NT2/D1 (cell line): ENCODE measurements at regions not wholly inside any gene's neighbourhood (a gene's known extent, or its start where the extent isn't known, plus 50 kb on each side); places are given as distances from the start of the nearest gene placed in this dataset.

Experiments used
- DNase-seq: peaks from one replicate; pipeline ENCODE4 v3.0.0-alpha.2; 2011; ENCODE audit warnings: low read depth, low spot score
- H3K27me3 ChIP-seq: 2 replicates; pipeline ENCODE4 v1.6.0; 2011; ENCODE audit warnings: mild to moderate bottlenecking; ENCODE audit not compliant: insufficient read length, insufficient read depth
- H3K36me3 ChIP-seq: 2 replicates; pipeline ENCODE4 v1.6.1; 2011; ENCODE audit warnings: mild to moderate bottlenecking, low read length, mixed read lengths; ENCODE audit not compliant: insufficient read depth, insufficient read length
- H3K4me1 ChIP-seq: 2 replicates; pipeline ENCODE4 v1.5.1; 2011; ENCODE audit not compliant: insufficient read depth, insufficient read length
- H3K4me3 ChIP-seq: 2 replicates; pipeline ENCODE4 v1.5.1; 2011; ENCODE audit warnings: low read depth; ENCODE audit not compliant: insufficient read length
- H3K9ac ChIP-seq: 2 replicates; pipeline ENCODE4 v1.6.0; 2011; ENCODE audit warnings: low read depth; ENCODE audit not compliant: insufficient read length
- H3K9me3 ChIP-seq: 2 replicates; pipeline ENCODE4 v1.5.1; 2011; ENCODE audit warnings: mild to moderate bottlenecking, low read length; ENCODE audit not compliant: insufficient read depth
- SUZ12 ChIP-seq: IDR thresholded peaks from 2 replicates; pipeline ENCODE4 v1.6.1; 2011; ENCODE audit not compliant: insufficient read length, insufficient read depth; ENCODE audit errors: extremely low read depth
- YY1 ChIP-seq: IDR thresholded peaks from 2 replicates; pipeline ENCODE4 v1.6.1; 2011; ENCODE audit not compliant: insufficient read length, insufficient read depth
- ZNF274 ChIP-seq: IDR thresholded peaks from 2 replicates; pipeline ENCODE4 v1.6.1; 2011; ENCODE audit warnings: mild to moderate bottlenecking, low read depth, low read length

DNA sequence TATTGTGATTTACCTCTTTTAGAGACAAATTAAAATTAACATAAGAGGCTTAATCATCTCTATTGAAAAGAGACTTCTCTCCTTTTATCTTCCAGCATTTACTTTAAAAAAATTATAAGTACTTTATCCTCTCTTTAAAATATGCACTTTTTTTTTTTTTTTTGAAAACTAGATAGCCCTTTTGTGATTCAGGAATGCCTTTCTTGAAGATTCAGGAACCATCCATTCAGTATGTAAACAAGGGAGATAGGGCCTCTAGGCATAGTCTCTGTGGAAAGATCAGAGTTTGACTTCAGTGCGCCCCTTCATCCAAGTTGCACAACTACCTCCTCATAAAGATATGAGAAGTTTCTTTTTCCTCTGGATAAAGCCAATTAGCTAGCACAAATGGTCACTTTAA is 1163.7 kb downstream of the SI start:
- Histone ChIP-seq H3K9ac (no peak overlapping the region), H3K36me3 (no peaks in the 10 kb centered on the region), H3K27me3 (no peaks in the 10 kb centered on the region), H3K9me3 (peaks cover 18% of the 10 kb centered on the region; the same call in 1 of the 2 replicates), H3K4me1 (no peaks in the 10 kb centered on the region), H3K4me3 (no peak overlapping the region)
- TF ChIP-seq YY1 (no peak), ZNF274 (no peak), SUZ12 (no peak)
- peak; percentile 13 for DNase-seq

DNA sequence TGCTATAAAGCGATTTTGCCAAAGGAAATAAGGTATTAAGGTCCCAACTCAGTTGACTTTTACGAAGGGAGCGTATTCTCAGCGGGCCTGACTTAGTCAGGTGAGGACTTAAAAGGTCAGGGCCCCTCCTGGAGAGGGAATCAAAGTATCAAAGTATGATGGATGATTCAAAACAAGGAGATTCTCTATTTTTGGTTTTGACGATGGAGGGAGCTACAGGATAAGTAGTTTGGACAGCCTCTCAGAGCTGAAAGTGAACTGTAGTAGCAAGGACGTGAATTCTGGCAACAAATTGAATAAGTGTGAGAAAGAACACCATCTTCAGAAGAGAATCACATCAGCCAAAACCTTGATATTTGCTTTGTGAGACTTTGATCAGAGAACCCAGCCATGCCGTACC is 1186.5 kb downstream of the SI start:
- Histone ChIP-seq H3K4me1 (no peaks in the 10 kb centered on the region), H3K36me3 (no peaks in the 10 kb centered on the region), H3K4me3 (no peak overlapping the region), H3K27me3 (no peaks in the 10 kb centered on the region), H3K9me3 (no peaks in the 10 kb centered on the region), H3K9ac (no peak overlapping the region)
- no peak for DNase-seq
- TF ChIP-seq ZNF274 (no peak), YY1 (no peak), SUZ12 (no peak)

DNA sequence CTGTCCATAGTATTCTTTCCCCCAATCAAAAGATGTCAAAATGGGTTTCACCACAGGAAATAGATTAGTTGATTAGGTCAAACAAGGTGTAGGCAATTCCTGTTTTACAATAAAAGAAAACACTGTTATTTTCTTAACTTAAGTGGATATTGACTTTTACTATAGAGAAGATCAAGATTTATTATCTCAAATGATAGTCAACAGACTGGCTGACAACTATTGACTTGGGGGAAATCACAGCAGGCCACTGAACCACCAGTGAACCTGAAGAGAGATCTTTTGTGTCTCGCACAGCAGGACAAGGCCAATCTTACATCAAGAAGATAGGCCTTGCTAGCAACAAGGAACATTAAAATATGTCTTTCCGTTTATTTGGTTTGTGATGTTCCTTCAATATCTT is 1187.6 kb downstream of the SI start:
- no peaks in the 10 kb centered on the region for H3K36me3 ChIP-seq
- no peaks in the 10 kb centered on the region for H3K9me3 ChIP-seq
- no peak overlapping the region for H3K4me3 ChIP-seq
- DNase-seq: no peak
- TF ChIP-seq SUZ12: no peak
- TF ChIP-seq ZNF274: no peak
- no peak for TF ChIP-seq YY1
- H3K27me3 ChIP-seq: no peaks in the 10 kb centered on the region
- H3K4me1 ChIP-seq: no peaks in the 10 kb centered on the region
- no peak overlapping the region for H3K9ac ChIP-seq

DNA sequence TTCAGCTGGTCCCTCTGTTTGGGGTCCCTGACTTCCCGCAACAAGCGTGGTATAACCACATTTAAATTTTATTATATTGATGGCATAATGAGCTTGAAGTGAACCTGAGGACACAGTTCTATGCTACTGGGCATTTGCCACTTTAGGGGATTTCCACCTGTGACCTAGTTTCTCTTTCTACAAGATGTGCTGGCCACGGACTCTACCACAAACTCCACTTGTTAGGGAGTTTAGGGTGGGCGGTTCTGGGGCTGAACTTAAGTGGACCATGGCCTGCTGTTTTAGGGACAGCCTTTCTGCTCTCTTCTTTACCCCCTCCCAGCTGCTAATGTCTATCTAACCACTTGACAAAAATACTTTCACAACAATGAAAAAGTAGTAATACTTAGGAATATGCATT is 1199.1 kb downstream of the SI start:
- no peak for TF ChIP-seq YY1
- TF ChIP-seq SUZ12: no peak
- TF ChIP-seq ZNF274: no peak
- Histone ChIP-seq H3K36me3 (no peaks in the 10 kb centered on the region), H3K9ac (no peak overlapping the region), H3K4me3 (no peak overlapping the region), H3K27me3 (no peaks in the 10 kb centered on the region), H3K9me3 (peaks cover 17% of the 10 kb centered on the region), H3K4me1 (no peaks in the 10 kb centered on the region)
- DNase-seq: no peak

DNA sequence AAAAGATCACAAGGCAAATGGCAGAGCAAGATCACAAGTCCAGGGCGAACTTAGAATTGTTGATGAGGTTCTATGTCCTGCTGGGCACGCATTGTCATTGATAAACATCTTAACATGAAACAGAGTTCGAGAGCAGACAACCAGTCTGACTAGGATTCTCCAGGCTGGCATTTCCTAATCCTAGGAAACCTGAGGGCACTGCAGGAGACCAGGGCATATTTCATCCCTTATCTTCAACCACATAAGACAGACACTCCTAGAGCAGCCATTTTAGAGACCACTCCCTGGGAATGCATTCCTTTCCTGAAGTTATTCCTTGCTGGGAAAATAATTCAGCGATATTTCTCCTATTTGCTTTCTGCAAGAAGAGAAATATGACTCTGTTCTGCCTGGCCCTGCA is 1199.9 kb downstream of the SI start:
- peaks cover 17% of the 10 kb centered on the region for H3K9me3 ChIP-seq
- TF ChIP-seq ZNF274 (no peak), YY1 (no peak)
- DNase-seq: no peak

DNA sequence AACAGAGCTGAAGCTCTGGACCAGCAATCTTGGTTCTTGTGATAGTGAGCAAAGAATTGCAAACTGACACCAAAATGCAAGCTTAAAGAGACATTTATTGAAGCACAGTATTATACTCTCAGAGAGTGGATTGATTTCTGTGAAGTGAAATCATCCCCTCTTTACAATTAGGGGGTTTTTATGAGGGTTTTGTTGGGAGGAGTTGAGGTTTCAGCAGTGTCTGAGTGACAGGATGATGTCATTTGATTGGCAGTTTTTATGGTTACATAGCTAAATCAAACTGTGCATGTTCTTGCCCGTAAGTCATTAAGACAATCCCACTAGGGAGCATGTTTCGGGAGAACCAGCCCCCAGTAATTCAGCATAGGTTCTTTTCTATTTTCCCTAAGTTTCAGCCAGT is 1200.5 kb downstream of the SI start:
- peaks cover 17% of the 10 kb centered on the region for H3K9me3 ChIP-seq
- no peak for TF ChIP-seq YY1
- no peak for TF ChIP-seq ZNF274
- TF ChIP-seq SUZ12: no peak
- no peak for DNase-seq
- no peaks in the 10 kb centered on the region for H3K4me1 ChIP-seq
- no peaks in the 10 kb centered on the region for H3K27me3 ChIP-seq
- no peak overlapping the region for H3K9ac ChIP-seq
- no peak overlapping the region for H3K4me3 ChIP-seq
- H3K36me3 ChIP-seq: no peaks in the 10 kb centered on the region

More for the DNA sequence above, 1199.9 kb downstream of the SI start:
- Histone ChIP-seq H3K4me3 (no peak overlapping the region), H3K27me3 (no peaks in the 10 kb centered on the region), H3K9ac (no peak overlapping the region), H3K36me3 (no peaks in the 10 kb centered on the region), H3K4me1 (no peaks in the 10 kb centered on the region)

DNA sequence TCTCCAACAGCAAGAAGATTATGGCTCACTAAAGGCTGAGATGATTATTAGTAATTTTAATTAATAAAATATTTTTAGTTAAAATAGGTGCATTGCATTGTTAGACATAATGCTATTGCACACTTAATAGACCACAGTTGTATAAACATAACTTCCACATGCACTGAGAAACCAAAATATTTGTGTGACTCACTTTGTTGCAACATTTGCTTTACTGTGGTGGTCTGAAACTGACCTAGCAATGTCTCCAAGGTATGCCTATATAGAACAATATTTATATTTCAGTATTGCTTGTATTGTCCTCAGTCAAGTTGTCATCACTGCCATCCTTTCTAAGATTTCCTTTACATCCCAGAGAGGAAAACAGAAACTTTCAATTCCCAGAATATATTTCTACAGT is 1215.2 kb downstream of the SI start:
- no peaks in the 10 kb centered on the region for H3K36me3 ChIP-seq
- no peaks in the 10 kb centered on the region for H3K27me3 ChIP-seq
- no peak for TF ChIP-seq SUZ12
- H3K9me3 ChIP-seq: peaks cover 6% of the 10 kb centered on the region; the same call in 1 of the 2 replicates
- H3K4me1 ChIP-seq: no peaks in the 10 kb centered on the region
- no peak overlapping the region for H3K4me3 ChIP-seq
- DNase-seq: no peak
- H3K9ac ChIP-seq: no peak overlapping the region

DNA sequence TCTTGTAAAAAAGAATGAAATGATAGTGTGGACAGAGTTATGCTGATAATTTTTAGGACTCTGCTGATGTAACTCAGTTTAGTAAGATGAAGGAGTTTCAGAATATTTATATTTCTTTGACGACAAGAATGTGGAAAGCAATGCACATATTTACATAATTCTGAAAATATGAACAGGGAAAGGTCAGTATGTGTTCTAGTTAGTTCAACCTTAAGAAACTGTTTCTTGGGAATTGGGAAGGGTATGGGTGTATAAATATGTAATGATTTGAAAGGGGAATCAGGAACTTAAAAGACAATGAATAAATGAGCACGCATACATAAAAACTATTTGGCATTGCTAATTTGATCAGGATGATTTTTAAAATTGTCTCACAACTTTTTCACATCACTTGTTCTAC is 1226.1 kb downstream of the SI start:
- Histone ChIP-seq H3K36me3 (no peaks in the 10 kb centered on the region), H3K4me1 (no peaks in the 10 kb centered on the region), H3K4me3 (no peak overlapping the region), H3K9ac (no peak overlapping the region), H3K9me3 (no peaks in the 10 kb centered on the region), H3K27me3 (no peaks in the 10 kb centered on the region)
- no peak for DNase-seq
- TF ChIP-seq SUZ12 (no peak), YY1 (no peak), ZNF274 (no peak)
